Lung (tissue), 11 donors: ENCODE measurements at regions not wholly inside any gene's neighbourhood (a gene's known extent, or its start where the extent isn't known, plus 50 kb on each side); places are given as distances from the start of the nearest gene placed in this dataset.

Experiments
- ATAC-seq: fragments of 200-7000 bp; cut with Tn5 transposase; one replicate; pipeline ENCODE4 v1.9.1; 2020; ENCODE audit warnings: moderate number of reproducible peaks; ENCODE audit not compliant: insufficient read depth, low FRiP score
- DNase-seq, 3 donors: peaks; one replicate each; pipeline ENCODE4 v3.0.0-alpha.2; 2013 to 2017
- H3K27ac ChIP-seq, 2 donors: one replicate each; pipeline ENCODE4 v1.5.1; 2013; ENCODE audit warnings: mild to moderate bottlenecking in 2 of 2, moderate library complexity in 2 of 2, control low read depth in 1 of 2, inconsistent platforms in 1 of 2, low read depth in 1 of 2, low read length in 1 of 2
- H3K27me3 ChIP-seq, 3 donors: one replicate each; pipeline ENCODE4 v1.5.1; 2013; ENCODE audit warnings: low read length in 2 of 3; ENCODE audit not compliant: control insufficient read depth in 3 of 3, insufficient read depth in 3 of 3
- H3K36me3 ChIP-seq, 4 donors: one replicate each; pipeline ENCODE4 v1.5.1; 2013; ENCODE audit warnings: low read length in 4 of 4, mild to moderate bottlenecking in 1 of 4, moderate library complexity in 1 of 4; ENCODE audit not compliant: control insufficient read depth in 4 of 4, insufficient read depth in 4 of 4
- H3K4me1 ChIP-seq, 5 donors: one replicate each; pipeline ENCODE4 v1.5.1; 2013; ENCODE audit warnings: low read length in 5 of 5, mild to moderate bottlenecking in 2 of 5, moderate library complexity in 1 of 5; ENCODE audit not compliant: control insufficient read depth in 5 of 5, insufficient read depth in 5 of 5
- H3K4me3 ChIP-seq: one replicate; pipeline ENCODE4 v1.5.1; 2013; ENCODE audit warnings: mild to moderate bottlenecking, control low read depth, moderate library complexity
- H3K9ac ChIP-seq, 2 donors: one replicate each; pipeline ENCODE4 v1.5.1; 2013; ENCODE audit warnings: low read length in 2 of 2, control low read depth in 1 of 2; ENCODE audit not compliant: insufficient read depth in 1 of 2
- H3K9me3 ChIP-seq, 4 donors: one replicate each; pipeline ENCODE4 v1.5.1; 2013; ENCODE audit warnings: low read length in 3 of 4, mild to moderate bottlenecking in 1 of 4, moderate library complexity in 1 of 4; ENCODE audit not compliant: control insufficient read depth in 4 of 4, insufficient read depth in 3 of 4
- CTCF ChIP-seq: IDR thresholded peaks from 2 replicates; pipeline ENCODE4 v1.5.1; 2012; ENCODE audit warnings: mild to moderate bottlenecking; ENCODE audit errors: control extremely low read depth, extremely low read depth
- WGBS, 2 donors: extraction: QIAGEN DNeasy Blood & Tissue Kit; methylation state at CpG; one replicate each; pipeline ENCODE4 v1.1.7; 2013; 5-methylcytosine and 5-hydroxymethylcytosine counted together
- donor health status: control.
- donor health status: control.
- donor health status: Bipolar disorder and iron deficiency.
- donor health status: healthy.
- donor health status: DM: yes; HTN: yes; CAD: no.

DNA sequence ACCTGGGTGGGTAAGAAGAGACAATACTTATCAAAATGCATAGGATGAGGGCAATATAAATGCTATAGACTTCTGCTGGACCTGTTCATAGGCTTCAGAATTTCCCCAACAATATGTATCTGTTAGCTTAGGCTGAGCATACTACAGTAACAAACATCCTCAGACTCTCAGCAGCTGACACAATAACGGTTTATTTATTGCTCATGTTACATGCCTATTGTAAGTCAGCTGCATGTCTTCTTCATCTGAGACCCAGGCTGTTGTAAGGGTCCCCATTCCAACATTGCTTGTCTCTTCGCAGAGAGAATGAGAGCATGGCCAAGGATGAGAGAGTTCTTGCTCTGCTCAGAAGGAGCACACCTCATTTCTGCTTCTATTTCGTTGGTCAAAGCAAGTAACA, 150.7 kb downstream of the TMEM200C start:
- DNase-seq (no peak), ATAC-seq (no peak)
- Histone ChIP-seq H3K27me3 (no peaks in the 10 kb centered on the region), H3K27ac (no peak overlapping the region), H3K4me3 (no peak overlapping the region), H3K9me3 (peaks cover 0 to 2% (median 0%) of the 10 kb centered on the region in 4 donors), H3K4me1 (no peaks in the 10 kb centered on the region), H3K9ac (no peak overlapping the region), H3K36me3 (no peaks in the 10 kb centered on the region)
- 55 to 69% methylated on average over 3 of the region's 3 CpGs for WGBS, 2 donors
- no peak for TF ChIP-seq CTCF

GRCh38 chr18:5738526-5738925, 156.8 kb downstream of the TMEM200C start:
- 72 to 78% methylated on average over 4 of the region's 4 CpGs for WGBS, 2 donors
- ATAC-seq (no peak), DNase-seq (no peak)
- Histone ChIP-seq H3K27me3 (peaks cover 0 to 3% (median 0%) of the 10 kb centered on the region in 3 donors), H3K27ac (no peak overlapping the region), H3K4me1 (no peaks in the 10 kb centered on the region), H3K9ac (no peak overlapping the region), H3K36me3 (no peaks in the 10 kb centered on the region), H3K4me3 (no peak overlapping the region), H3K9me3 (no peaks in the 10 kb centered on the region)
- TF ChIP-seq CTCF: no peak

DNA sequence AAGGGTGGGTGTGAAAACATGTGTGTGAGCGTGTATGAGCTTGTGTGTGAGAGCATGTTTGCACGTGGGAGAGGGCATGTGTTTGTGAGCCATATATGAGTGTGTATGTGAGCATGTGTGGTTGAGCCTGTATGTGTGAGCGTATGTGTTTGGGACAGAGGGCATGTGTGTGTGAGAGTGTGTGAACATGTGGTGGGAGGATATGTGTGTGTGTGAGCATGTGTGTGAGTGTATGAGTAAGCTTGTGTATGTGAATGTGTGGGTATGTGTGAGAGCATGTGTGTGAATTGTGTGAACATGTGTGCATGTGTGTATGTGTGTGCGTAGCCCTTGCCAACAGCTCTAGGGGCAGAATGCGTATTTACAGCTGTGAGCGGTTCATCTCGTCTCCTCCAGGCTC, 163.0 kb downstream of the TMEM200C start:
- no peak for ATAC-seq
- H3K27me3 ChIP-seq: peaks cover 0 to 6% (median 3%) of the 10 kb centered on the region in 3 donors
- H3K9me3 ChIP-seq: peaks cover 0 to 7% (median 0%) of the 10 kb centered on the region in 4 donors
- WGBS, 2 donors: 93 to 95% methylated on average over 7 of the region's 7 CpGs
- no peak for TF ChIP-seq CTCF
- no peaks in the 10 kb centered on the region for H3K4me1 ChIP-seq
- no peak overlapping the region for H3K4me3 ChIP-seq
- no peaks in the 10 kb centered on the region for H3K36me3 ChIP-seq
- no peak overlapping the region for H3K27ac ChIP-seq
- DNase-seq: no peak
- no peak overlapping the region for H3K9ac ChIP-seq
